ENCODE measurements at regions not wholly inside any gene's neighbourhood (a gene's known extent, or its start where the extent isn't known, plus 50 kb on each side); places are given as distances from the start of the nearest gene placed in this dataset.

DNA sequence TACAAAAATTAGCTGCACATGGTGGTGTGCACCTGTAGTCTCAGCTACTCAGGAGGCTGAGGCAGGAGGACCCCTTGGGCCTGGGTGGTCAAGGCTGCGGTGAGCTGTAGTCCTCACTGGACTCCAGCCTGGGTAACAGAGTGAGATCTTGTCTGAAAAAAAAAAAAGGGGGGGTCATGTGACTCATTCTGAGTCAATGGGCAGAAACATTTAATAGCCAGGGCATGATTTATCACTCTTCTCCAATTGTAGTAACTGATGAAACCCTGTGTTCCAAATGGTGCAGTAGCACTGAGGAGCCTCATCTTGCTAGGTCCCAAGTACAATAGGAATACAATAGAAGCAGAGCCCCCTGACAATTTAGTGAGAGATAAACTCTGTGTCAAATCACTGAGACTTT is 78.9 kb upstream of the CCDC68 start:
- no peak for DNase-seq (ENCODE audit: low spot score)

DNA sequence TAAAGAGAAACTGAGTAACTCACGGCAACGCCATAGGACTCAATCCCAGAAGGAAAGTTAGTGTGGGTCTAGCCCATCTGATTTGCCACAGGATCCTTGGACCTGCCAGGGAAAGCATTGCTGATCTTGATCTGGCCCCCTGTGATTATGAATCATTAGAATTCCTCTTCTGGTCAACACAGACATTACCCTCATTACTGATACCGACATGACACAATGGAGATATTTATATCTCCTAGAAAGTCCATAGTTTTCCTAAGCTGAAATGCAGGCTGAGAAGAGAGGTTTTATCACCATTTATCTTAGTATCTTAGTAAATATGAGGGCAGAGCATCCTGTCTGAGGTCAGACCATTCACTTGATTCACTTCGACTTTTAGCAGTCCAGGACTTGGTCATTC is 75.5 kb upstream of the CCDC68 start:
- no peak for DNase-seq (ENCODE audit: low spot score)

GRCh38 chr18:55031979-55032378 is 72.7 kb upstream of the CCDC68 start:
- no peak for DNase-seq (ENCODE audit: low spot score)

DNA sequence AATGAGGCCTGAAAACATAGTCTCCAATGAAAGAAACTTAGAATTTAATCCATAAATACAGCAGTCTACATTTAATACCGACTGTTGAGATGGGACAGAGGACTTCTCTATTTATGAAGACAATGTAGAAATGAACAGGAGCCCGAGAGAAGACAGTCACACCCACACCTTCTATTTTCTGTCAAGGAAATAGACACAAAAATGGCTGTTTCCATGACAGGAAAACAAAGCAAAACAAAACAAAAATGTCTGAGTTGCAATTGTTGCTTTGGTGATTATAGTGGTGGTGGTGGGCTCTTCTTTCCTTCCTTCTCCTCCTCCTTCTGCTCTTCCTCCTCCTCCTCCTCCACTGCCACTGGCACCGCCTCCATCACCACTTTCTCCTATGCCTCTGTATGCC is 72.3 kb upstream of the CCDC68 start:
- no peak for DNase-seq (ENCODE audit: low spot score)

- no peak for DNase-seq (ENCODE audit: low spot score)
These were observed 71.9 kb upstream of the CCDC68 start for GRCh38 chr18:55031164-55031563.

- DNase-seq (ENCODE audit: low spot score), result no peak
These were observed 65.3 kb upstream of the CCDC68 start for GRCh38 chr18:55024564-55024963.

GRCh38 chr18:55018602-55019001 is 59.3 kb upstream of the CCDC68 start:
- DNase-seq (ENCODE audit: low spot score), result no peak

- no peak for DNase-seq (ENCODE audit: low spot score)
These were observed 54.8 kb upstream of the CCDC68 start for GRCh38 chr18:55014095-55014494.

- no peak for DNase-seq (ENCODE audit: low spot score)
These were observed 54.4 kb upstream of the CCDC68 start for GRCh38 chr18:55013685-55014084.

DNA sequence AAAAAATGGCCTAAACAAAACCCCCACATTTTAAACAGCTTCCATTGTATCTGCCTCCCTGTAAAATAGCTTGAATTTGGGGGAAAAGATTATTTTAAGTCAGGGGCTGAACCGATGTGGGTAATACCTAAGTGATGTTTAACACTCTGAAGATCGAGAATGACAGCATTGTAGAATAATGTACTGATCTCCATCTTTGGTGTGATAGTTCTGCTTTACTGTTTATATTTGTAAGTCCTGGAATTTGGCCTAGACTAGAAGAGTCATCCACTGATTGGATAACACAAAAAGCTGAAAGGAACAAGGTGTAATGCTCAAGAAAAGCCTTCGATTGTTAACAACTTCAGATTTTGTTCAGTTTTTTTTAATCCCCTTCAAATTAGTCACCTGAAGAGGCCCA is 53.8 kb upstream of the CCDC68 start:
- no peak for DNase-seq (ENCODE audit: low spot score)

GRCh38 chr18:55012008-55012407 is 52.7 kb upstream of the CCDC68 start:
- DNase-seq (ENCODE audit: low spot score), result no peak

Data from germinal center (tissue), 1 donor.